Urinary bladder (tissue), 3 donors: ENCODE measurements at regions not wholly inside any gene's neighbourhood (a gene's known extent, or its start where the extent isn't known, plus 50 kb on each side); places are given as distances from the start of the nearest gene placed in this dataset.

Experiments
- DNase-seq: peaks from one replicate; pipeline ENCODE4 v3.0.0-alpha.2; 2015; ENCODE audit errors: extremely low spot score
- H3K27ac ChIP-seq: one replicate; pipeline ENCODE4 v1.5.1; 2013; ENCODE audit warnings: low read depth, mild to moderate bottlenecking, moderate library complexity
- H3K36me3 ChIP-seq: one replicate; pipeline ENCODE4 v1.6.1; 2013; ENCODE audit warnings: mild to moderate bottlenecking, moderate library complexity; ENCODE audit not compliant: insufficient read depth
- H3K4me1 ChIP-seq: one replicate; pipeline ENCODE4 v1.6.1; 2013; ENCODE audit warnings: mild to moderate bottlenecking, moderate library complexity; ENCODE audit not compliant: insufficient read depth
- H3K4me3 ChIP-seq: one replicate; pipeline ENCODE4 v1.5.1; 2013; ENCODE audit warnings: low read depth, low read length
- WGBS: extraction: QIAGEN DNeasy Blood & Tissue Kit; methylation state at CpG from one replicate; pipeline ENCODE4 v1.1.7; 2013; 5-methylcytosine and 5-hydroxymethylcytosine counted together
- donor health status: healthy with polysubstance abuse.
- donor health status: healthy.

DNA sequence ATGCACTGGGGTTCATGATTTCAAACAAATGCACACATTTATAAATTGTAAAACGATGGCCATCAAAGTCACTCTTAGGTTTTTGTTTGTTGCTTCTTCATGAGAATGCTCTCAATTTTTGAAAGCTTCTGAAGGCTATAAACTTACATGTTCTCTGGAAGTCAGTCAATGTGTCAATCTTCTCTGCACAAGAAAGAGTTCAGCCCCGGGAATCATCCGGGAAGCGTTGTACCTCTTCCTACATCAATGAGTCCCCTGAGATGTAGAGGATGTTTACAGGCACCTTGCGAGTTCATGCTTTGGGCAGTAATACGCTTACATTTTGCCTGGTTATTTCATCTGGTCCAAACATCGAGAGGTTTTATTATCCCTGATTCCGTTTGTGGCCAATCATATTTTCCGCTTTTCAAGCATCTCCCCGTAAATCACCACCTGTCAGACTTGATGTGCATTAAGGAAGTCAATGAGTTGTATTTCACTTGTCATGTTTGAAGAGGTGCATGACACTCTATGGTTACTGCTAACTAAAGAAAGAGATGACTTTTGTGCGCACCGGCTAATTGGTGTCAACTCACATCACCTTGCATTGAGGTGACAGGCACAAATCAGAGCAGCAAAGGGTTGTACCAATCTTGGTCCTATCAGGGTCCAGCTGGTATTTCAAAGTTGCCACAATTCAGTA, 750.7 kb downstream of the SORCS3 start:
- Histone ChIP-seq H3K4me3 (no peak overlapping the region), H3K4me1 (no peaks in the 10 kb centered on the region), H3K36me3 (no peaks in the 10 kb centered on the region), H3K27ac (no peak overlapping the region)
- WGBS = 91% methylated on average over 12 of the region's 12 CpGs
- DNase-seq = no peak

GRCh38 chr10:105387971-105388370, 746.9 kb downstream of the SORCS3 start:
- Histone ChIP-seq H3K36me3 (no peaks in the 10 kb centered on the region), H3K4me3 (no peak overlapping the region), H3K27ac (no peak overlapping the region), H3K4me1 (no peaks in the 10 kb centered on the region)
- no peak for DNase-seq
- WGBS = 84% methylated on average over 3 of the region's 3 CpGs

DNA sequence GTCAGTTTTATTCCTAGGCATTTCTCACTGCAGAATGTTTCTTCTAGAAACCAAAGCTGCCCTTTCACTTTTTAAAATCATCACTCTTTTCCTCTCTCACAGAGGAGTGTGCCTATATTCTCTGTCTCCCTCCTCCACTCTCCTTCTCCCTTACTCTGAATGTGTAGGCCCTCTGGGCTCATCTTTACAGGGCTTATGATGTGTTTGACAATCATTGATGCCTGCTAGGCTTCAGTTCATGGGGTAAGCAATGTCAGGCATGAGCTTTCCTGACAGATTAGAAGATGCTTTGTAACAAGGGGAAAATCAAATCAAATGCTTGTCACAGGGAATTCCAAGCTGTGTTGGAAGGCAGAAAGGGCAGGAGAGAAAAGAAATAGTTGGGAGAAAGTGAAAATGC, 742.9 kb downstream of the SORCS3 start:
- H3K27ac ChIP-seq = no peak overlapping the region
- no peak for DNase-seq
- H3K4me1 ChIP-seq = no peaks in the 10 kb centered on the region
- no peaks in the 10 kb centered on the region for H3K36me3 ChIP-seq
- H3K4me3 ChIP-seq = no peak overlapping the region

GRCh38 chr10:105370692-105371091, 729.6 kb downstream of the SORCS3 start:
- 66% methylated on average over 5 of the region's 5 CpGs for WGBS
- DNase-seq = no peak

GRCh38 chr10:105359708-105360107, 718.6 kb downstream of the SORCS3 start:
- no peak for DNase-seq
- no peak overlapping the region for H3K27ac ChIP-seq
- no peaks in the 10 kb centered on the region for H3K36me3 ChIP-seq
- WGBS = 62% methylated on average over 3 of the region's 3 CpGs
- no peaks in the 10 kb centered on the region for H3K4me1 ChIP-seq
- no peak overlapping the region for H3K4me3 ChIP-seq

More at GRCh38 chr10:105370692-105371091, 729.6 kb downstream of the SORCS3 start:
- Histone ChIP-seq H3K4me3 (no peak overlapping the region), H3K27ac (no peak overlapping the region), H3K4me1 (no peaks in the 10 kb centered on the region), H3K36me3 (no peaks in the 10 kb centered on the region)

DNA sequence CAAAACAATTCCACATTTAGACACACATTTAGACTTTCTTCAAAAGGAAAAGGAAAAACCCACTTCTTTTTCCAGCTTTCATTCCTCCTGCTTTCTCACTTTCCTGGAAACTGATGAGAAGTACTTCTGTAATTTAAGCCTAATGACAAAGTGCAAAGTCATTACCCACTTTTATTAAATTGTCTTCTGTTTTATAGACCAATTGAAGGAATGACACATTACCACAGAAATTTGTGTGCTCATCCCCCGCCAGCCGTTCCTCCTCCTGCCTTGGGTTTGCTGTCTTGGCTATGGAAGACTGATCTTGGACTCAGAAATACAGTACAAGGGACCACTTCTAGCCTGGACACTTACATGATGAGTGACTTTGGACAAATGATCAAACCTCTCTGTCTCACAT, 717.8 kb downstream of the SORCS3 start:
- no peak overlapping the region for H3K4me3 ChIP-seq
- no peaks in the 10 kb centered on the region for H3K4me1 ChIP-seq
- no peak overlapping the region for H3K27ac ChIP-seq
- no peaks in the 10 kb centered on the region for H3K36me3 ChIP-seq
- DNase-seq = no peak
- 56% methylated on average over 2 of the region's 2 CpGs for WGBS

GRCh38 chr10:105356626-105357025, 715.5 kb downstream of the SORCS3 start:
- Histone ChIP-seq H3K36me3 (no peaks in the 10 kb centered on the region), H3K27ac (no peak overlapping the region), H3K4me1 (no peaks in the 10 kb centered on the region), H3K4me3 (no peak overlapping the region)
- no peak for DNase-seq
- 76% methylated on average over 2 of the region's 2 CpGs for WGBS

GRCh38 chr10:105354010-105354409, 712.9 kb downstream of the SORCS3 start:
- DNase-seq = no peak
- 89% methylated on average over 1 of the region's 1 CpG for WGBS
- no peak overlapping the region for H3K4me3 ChIP-seq

DNA sequence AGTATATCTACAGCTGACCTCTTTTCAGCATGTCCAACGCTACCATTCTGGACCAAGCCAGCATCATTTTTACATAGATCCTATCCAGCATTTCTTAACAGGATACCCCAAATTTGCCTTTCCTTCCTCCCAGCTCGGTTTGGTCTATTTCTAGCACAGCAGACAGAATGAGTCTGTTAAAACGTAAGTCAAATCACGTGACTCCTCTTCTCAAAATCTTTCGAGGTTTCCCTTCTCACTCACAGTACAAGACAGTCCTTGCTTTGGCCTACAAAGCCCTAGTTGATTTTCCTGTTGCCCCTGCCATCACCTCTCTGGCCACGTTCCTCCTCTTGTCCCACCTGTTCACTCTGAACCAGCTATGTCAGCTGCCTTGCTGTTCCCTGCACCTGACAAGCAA, 711.7 kb downstream of the SORCS3 start:
- no peaks in the 10 kb centered on the region for H3K36me3 ChIP-seq
- 74% methylated on average over 6 of the region's 6 CpGs for WGBS
- DNase-seq = no peak
- H3K4me1 ChIP-seq = no peaks in the 10 kb centered on the region
- H3K27ac ChIP-seq = no peak overlapping the region
- no peak overlapping the region for H3K4me3 ChIP-seq

More at GRCh38 chr10:105354010-105354409, 712.9 kb downstream of the SORCS3 start:
- H3K36me3 ChIP-seq = no peaks in the 10 kb centered on the region
- no peaks in the 10 kb centered on the region for H3K4me1 ChIP-seq
- H3K27ac ChIP-seq = no peak overlapping the region

- WGBS = 75% methylated on average over 2 of the region's 2 CpGs
Measured at GRCh38 chr10:105352281-105352680, 711.2 kb downstream of the SORCS3 start.

GRCh38 chr10:105351187-105351586, 710.1 kb downstream of the SORCS3 start:
- 90% methylated on average over 2 of the region's 2 CpGs for WGBS
- Histone ChIP-seq H3K4me3 (no peak overlapping the region), H3K36me3 (no peaks in the 10 kb centered on the region), H3K27ac (no peak overlapping the region), H3K4me1 (no peaks in the 10 kb centered on the region)
- DNase-seq = no peak

More at GRCh38 chr10:105352281-105352680, 711.2 kb downstream of the SORCS3 start:
- no peak overlapping the region for H3K27ac ChIP-seq
- H3K4me3 ChIP-seq = no peak overlapping the region
- H3K4me1 ChIP-seq = no peaks in the 10 kb centered on the region
- DNase-seq = no peak
- no peaks in the 10 kb centered on the region for H3K36me3 ChIP-seq

- WGBS = 85% methylated on average over 2 of the region's 2 CpGs
- DNase-seq = no peak
- no peak overlapping the region for H3K4me3 ChIP-seq
- no peaks in the 10 kb centered on the region for H3K36me3 ChIP-seq
- H3K4me1 ChIP-seq = no peaks in the 10 kb centered on the region
- no peak overlapping the region for H3K27ac ChIP-seq
Measured at GRCh38 chr10:105347487-105347886, 706.4 kb downstream of the SORCS3 start.

GRCh38 chr10:105342606-105343005, 701.5 kb downstream of the SORCS3 start:
- 50% methylated on average over 4 of the region's 4 CpGs for whole genome bisulfite sequencing
- H3K4me3 ChIP-seq = no peak overlapping the region
- H3K27ac ChIP-seq = no peak overlapping the region
- H3K4me1 ChIP-seq = no peaks in the 10 kb centered on the region
- no peak for DNase-seq
- no peaks in the 10 kb centered on the region for H3K36me3 ChIP-seq

DNA sequence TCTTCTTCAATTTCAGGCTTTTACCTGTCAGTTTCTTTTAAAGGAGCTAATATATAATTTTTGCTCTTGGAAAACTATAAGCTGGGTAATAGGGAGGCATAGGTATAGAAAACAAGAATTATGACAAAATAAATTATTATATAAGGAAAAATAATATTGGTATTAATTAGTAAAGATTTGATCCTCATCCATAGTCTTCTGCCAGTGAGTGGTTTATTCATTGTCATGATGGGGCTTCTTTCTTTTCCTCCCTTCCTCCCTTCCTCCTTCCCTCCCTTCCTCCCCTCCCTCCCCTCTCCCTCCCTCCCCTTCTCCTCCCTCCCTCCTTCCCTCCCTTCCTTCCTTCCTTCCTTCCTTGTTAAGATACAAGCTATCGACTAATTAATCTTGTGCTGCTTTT, 698.6 kb downstream of the SORCS3 start:
- H3K4me1 ChIP-seq = no peaks in the 10 kb centered on the region
- H3K27ac ChIP-seq = no peak overlapping the region
- 71% methylated on average over 1 of the region's 1 CpG for WGBS
- H3K36me3 ChIP-seq = no peaks in the 10 kb centered on the region
- H3K4me3 ChIP-seq = no peak overlapping the region
- no peak for DNase-seq
